ENCODE measurements at regions not wholly inside any gene's neighbourhood (a gene's known extent, or its start where the extent isn't known, plus 50 kb on each side); places are given as distances from the start of the nearest gene placed in this dataset.

- TF ChIP-seq EZH2 (IDR thresholded peaks at IDR 0.05; ENCODE audit: low read depth, low read length, severe bottlenecking), result no peak
- no peak for TF ChIP-seq RFX5 (IDR thresholded peaks at IDR 0.05; ENCODE audit: borderline replicate concordance, low read depth, low read length)
- TF ChIP-seq SIN3A (conservative IDR thresholded peaks at IDR 0.05 in 1 of 2, IDR thresholded peaks at IDR 0.05 in 1 of 2; ENCODE audit: low read depth in 1 of 2, low read length in 2 of 2), result no peak
- TF ChIP-seq TBP (IDR thresholded peaks at IDR 0.05; ENCODE audit: low read depth, low read length), result no peak
- TF ChIP-seq, protein P1, sequence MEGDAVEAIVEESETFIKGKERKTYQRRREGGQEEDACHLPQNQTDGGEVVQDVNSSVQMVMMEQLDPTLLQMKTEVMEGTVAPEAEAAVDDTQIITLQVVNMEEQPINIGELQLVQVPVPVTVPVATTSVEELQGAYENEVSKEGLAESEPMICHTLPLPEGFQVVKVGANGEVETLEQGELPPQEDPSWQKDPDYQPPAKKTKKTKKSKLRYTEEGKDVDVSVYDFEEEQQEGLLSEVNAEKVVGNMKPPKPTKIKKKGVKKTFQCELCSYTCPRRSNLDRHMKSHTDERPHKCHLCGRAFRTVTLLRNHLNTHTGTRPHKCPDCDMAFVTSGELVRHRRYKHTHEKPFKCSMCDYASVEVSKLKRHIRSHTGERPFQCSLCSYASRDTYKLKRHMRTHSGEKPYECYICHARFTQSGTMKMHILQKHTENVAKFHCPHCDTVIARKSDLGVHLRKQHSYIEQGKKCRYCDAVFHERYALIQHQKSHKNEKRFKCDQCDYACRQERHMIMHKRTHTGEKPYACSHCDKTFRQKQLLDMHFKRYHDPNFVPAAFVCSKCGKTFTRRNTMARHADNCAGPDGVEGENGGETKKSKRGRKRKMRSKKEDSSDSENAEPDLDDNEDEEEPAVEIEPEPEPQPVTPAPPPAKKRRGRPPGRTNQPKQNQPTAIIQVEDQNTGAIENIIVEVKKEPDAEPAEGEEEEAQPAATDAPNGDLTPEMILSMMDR (IDR thresholded peaks at IDR 0.05; ENCODE audit: control extremely low read depth in 1 of 3, insufficient read depth in 1 of 3, low read depth in 1 of 3, low read length in 3 of 3), result no peak
- TF ChIP-seq KDM4A (IDR thresholded peaks at IDR 0.05; ENCODE audit: low read depth, low read length, severe bottlenecking), result no peak
- TF ChIP-seq YY1 (IDR thresholded peaks at IDR 0.05; ENCODE audit: low read depth, low read length), result no peak
- TF ChIP-seq, protein P2, sequence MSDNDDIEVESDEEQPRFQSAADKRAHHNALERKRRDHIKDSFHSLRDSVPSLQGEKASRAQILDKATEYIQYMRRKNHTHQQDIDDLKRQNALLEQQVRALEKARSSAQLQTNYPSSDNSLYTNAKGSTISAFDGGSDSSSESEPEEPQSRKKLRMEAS (IDR thresholded peaks at IDR 0.05), result no peak
- no peak for TF ChIP-seq POLR2A (IDR thresholded peaks at IDR 0.05; ENCODE audit: control extremely low read depth in 1 of 2, low read depth in 2 of 2, low read length in 2 of 2)
Observed at GRCh38 chr6:79818471-79818870, 128.9 kb downstream of the ELOVL4 start.

Measured in H1 (cell line).